HL-60 (cell line): ENCODE measurements at regions not wholly inside any gene's neighbourhood (a gene's known extent, or its start where the extent isn't known, plus 50 kb on each side); places are given as distances from the start of the nearest gene placed in this dataset.

Source experiments
- CTCF ChIP-seq: IDR thresholded peaks from one replicate; pipeline ENCODE4 v1.5.1; 2011; ENCODE audit warnings: low read length, control low read depth, inconsistent platforms; ENCODE audit not compliant: insufficient read depth
- GABPA ChIP-seq: IDR thresholded peaks from 2 replicates; pipeline ENCODE4 v1.6.1; 2012; ENCODE audit warnings: low read depth
- POLR2AphosphoS5 ChIP-seq: IDR thresholded peaks from 2 replicates; pipeline ENCODE4 v1.6.1; 2012; ENCODE audit warnings: low read depth

- TF ChIP-seq CTCF (no peak), GABPA (no peak), POLR2AphosphoS5 (no peak)
Measured at GRCh38 chr11:127576210-127576609, 575.6 kb upstream of the KIRREL3 start.
